ENCODE measurements at regions not wholly inside any gene's neighbourhood (a gene's known extent, or its start where the extent isn't known, plus 50 kb on each side); places are given as distances from the start of the nearest gene placed in this dataset.

DNA sequence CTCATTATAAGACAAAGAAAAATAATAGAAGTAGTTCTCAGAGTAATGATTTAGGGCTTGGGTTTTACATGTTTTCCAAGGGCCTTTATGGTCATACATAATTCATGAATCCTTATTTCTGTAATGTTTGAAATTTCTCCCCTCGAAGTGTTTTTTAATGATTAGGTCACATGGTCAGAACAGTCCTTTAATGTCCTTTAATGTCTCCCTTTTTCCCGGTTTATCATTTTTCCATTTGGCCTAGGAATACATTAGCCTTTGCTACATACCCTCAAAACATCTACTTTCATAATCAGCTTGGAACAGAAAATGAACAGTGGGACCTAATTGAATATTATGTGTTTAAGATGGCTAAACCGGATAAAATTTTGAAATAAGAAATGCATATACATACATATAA, 159.9 kb upstream of the ROBO2 start:
- TF ChIP-seq, protein P1, sequence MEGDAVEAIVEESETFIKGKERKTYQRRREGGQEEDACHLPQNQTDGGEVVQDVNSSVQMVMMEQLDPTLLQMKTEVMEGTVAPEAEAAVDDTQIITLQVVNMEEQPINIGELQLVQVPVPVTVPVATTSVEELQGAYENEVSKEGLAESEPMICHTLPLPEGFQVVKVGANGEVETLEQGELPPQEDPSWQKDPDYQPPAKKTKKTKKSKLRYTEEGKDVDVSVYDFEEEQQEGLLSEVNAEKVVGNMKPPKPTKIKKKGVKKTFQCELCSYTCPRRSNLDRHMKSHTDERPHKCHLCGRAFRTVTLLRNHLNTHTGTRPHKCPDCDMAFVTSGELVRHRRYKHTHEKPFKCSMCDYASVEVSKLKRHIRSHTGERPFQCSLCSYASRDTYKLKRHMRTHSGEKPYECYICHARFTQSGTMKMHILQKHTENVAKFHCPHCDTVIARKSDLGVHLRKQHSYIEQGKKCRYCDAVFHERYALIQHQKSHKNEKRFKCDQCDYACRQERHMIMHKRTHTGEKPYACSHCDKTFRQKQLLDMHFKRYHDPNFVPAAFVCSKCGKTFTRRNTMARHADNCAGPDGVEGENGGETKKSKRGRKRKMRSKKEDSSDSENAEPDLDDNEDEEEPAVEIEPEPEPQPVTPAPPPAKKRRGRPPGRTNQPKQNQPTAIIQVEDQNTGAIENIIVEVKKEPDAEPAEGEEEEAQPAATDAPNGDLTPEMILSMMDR (IDR thresholded peaks at IDR 0.05): no peak
- TF ChIP-seq EZH2phosphoT487 (IDR thresholded peaks at IDR 0.05): no peak
- TF ChIP-seq EZH2 (IDR thresholded peaks at IDR 0.05): no peak

DNA sequence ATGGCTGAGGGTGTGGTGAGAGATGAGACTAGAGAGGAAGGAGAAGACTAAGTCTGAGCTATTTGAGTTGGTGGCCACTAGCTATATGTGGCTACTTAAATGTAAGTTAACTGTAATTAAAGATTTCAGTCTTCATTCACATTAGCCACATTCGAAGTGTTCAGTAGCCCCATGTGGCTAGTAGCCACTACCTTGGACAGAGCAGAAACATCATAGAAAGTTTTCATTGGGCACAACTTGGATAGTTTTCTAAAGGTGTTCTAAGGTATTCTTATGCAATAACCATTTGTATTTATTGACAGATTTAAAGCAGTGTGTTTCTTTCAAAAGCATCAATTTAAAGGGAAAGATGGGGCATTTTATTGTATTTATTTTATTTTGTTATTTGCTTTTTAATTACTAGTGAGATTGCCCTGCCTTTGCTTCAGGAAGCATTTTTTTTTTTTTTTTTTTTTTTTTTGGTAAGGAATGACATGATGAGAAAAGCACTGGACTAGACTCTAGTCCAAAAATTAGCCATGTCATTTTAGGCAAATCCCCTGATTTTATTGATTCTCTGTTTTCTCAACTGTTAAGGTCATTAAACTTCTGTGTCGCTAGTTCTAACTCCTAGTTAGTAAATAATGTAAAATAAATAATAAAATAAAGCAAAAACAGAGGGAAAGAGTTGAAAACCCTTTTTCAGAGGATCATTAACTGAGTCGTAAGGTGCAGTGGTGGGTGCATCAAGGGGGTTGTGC, 153.0 kb upstream of the ROBO2 start:
- no peak overlapping the region for H3K4me3 Mint-ChIP-seq
- no peaks in the 10 kb centered on the region for H3K79me2 ChIP-seq (ENCODE audit: low read depth)
- no peaks in the 10 kb centered on the region for H3F3A ChIP-seq (ENCODE audit: low read depth)
- H4K20me1 ChIP-seq (ENCODE audit: low read depth): no peaks in the 10 kb centered on the region
- no peaks in the 10 kb centered on the region for H3K27me3 Mint-ChIP-seq (ENCODE audit: insufficient read depth, low read depth)
- no peaks in the 10 kb centered on the region for H3K9me3 ChIP-seq (ENCODE audit: low read depth)
- H2AFZ ChIP-seq (replicated peaks): no peak overlapping the region
- H3K27ac ChIP-seq: no peak overlapping the region
- no peak for DNase-seq (ENCODE audit: low spot score)
- H3K4me1 Mint-ChIP-seq: no peaks in the 10 kb centered on the region
- no peaks in the 10 kb centered on the region for H3K9me3 Mint-ChIP-seq
- no peaks in the 10 kb centered on the region for H3K4me1 ChIP-seq
- no peaks in the 10 kb centered on the region for H3K27me3 ChIP-seq
- H3K4me2 ChIP-seq: no peak overlapping the region
- no peaks in the 10 kb centered on the region for H3K36me3 Mint-ChIP-seq
- H3K4me3 ChIP-seq: no peak overlapping the region
- TF ChIP-seq, protein P1 (IDR thresholded peaks at IDR 0.05): no peak
- no peak for TF ChIP-seq EZH2phosphoT487 (IDR thresholded peaks at IDR 0.05)
- no peak for TF ChIP-seq EZH2 (IDR thresholded peaks at IDR 0.05)
- no peak overlapping the region for H3K27ac Mint-ChIP-seq
- no peaks in the 10 kb centered on the region for H3K36me3 ChIP-seq
- no peak overlapping the region for H3K9ac ChIP-seq

More for the DNA sequence above, 159.9 kb upstream of the ROBO2 start:
- H3K36me3 Mint-ChIP-seq: no peaks in the 10 kb centered on the region
- no peaks in the 10 kb centered on the region for H3K4me1 ChIP-seq
- H3K36me3 ChIP-seq: no peaks in the 10 kb centered on the region
- no peak overlapping the region for H3K9ac ChIP-seq
- H3K4me3 Mint-ChIP-seq: no peak overlapping the region
- H3K27ac ChIP-seq: no peak overlapping the region
- H3K4me3 ChIP-seq: no peak overlapping the region
- no peaks in the 10 kb centered on the region for H3K4me1 Mint-ChIP-seq
- peaks cover 3% of the 10 kb centered on the region for H3K27me3 Mint-ChIP-seq (ENCODE audit: insufficient read depth, low read depth)
- no peaks in the 10 kb centered on the region for H4K20me1 ChIP-seq (ENCODE audit: low read depth)
- H3K4me2 ChIP-seq: no peak overlapping the region
- H2AFZ ChIP-seq (replicated peaks): no peak overlapping the region
- no peaks in the 10 kb centered on the region for H3K9me3 Mint-ChIP-seq
- no peak overlapping the region for H3K27ac Mint-ChIP-seq
- H3K79me2 ChIP-seq (ENCODE audit: low read depth): no peaks in the 10 kb centered on the region
- no peaks in the 10 kb centered on the region for H3K9me3 ChIP-seq (ENCODE audit: low read depth)
- H3F3A ChIP-seq (ENCODE audit: low read depth): no peaks in the 10 kb centered on the region
- no peak for DNase-seq (ENCODE audit: low spot score)
- H3K27me3 ChIP-seq: no peaks in the 10 kb centered on the region

DNA sequence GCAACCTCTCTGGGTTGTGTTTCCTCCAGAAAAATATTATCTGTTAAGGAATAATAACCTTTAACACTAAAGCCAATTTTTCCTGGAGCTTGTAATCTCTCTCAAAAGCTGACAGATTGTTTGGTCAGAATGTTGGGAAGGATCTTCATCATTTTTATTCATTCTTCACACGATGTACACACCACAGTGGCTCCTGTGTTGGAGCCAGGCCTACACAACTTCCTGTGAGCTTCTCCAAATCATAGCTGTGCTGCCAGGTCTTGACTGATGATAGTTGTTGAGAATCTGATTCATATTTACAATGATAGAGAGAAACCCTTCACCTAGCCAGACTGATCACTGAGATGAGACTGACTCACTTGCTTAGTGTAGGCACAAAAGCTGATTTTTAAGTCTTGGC, 151.0 kb upstream of the ROBO2 start:
- TF ChIP-seq, protein P1 (IDR thresholded peaks at IDR 0.05): no peak
- TF ChIP-seq EZH2 (IDR thresholded peaks at IDR 0.05): no peak
- no peak for TF ChIP-seq EZH2phosphoT487 (IDR thresholded peaks at IDR 0.05)
- Mint-ChIP-seq H3K27ac (no peak overlapping the region), H3K4me3 (no peak overlapping the region)

More for the DNA sequence above, 151.0 kb upstream of the ROBO2 start:
- no peaks in the 10 kb centered on the region for H3K9me3 ChIP-seq (ENCODE audit: low read depth)
- Mint-ChIP-seq H3K4me1 (no peaks in the 10 kb centered on the region), H3K36me3 (no peaks in the 10 kb centered on the region), H3K9me3 (no peaks in the 10 kb centered on the region), H3K27me3 (ENCODE audit: insufficient read depth, low read depth) (peaks cover 2% of the 10 kb centered on the region)
- no peaks in the 10 kb centered on the region for H3K27me3 ChIP-seq
- H3F3A ChIP-seq (ENCODE audit: low read depth): no peaks in the 10 kb centered on the region
- H3K4me1 ChIP-seq: no peaks in the 10 kb centered on the region
- no peak overlapping the region for H3K4me2 ChIP-seq
- DNase-seq (ENCODE audit: low spot score): no peak
- H4K20me1 ChIP-seq (ENCODE audit: low read depth): no peaks in the 10 kb centered on the region
- no peak overlapping the region for H3K27ac ChIP-seq
- no peak overlapping the region for H2AFZ ChIP-seq (replicated peaks)
- H3K4me3 ChIP-seq: no peak overlapping the region
- no peaks in the 10 kb centered on the region for H3K79me2 ChIP-seq (ENCODE audit: low read depth)
- H3K9ac ChIP-seq: no peak overlapping the region
- no peaks in the 10 kb centered on the region for H3K36me3 ChIP-seq
